OCI-LY3 (cell line): ENCODE measurements at regions not wholly inside any gene's neighbourhood (a gene's known extent, or its start where the extent isn't known, plus 50 kb on each side); places are given as distances from the start of the nearest gene placed in this dataset.

Source experiments
- EZH2phosphoT487 ChIP-seq: fragments of 200-600 bp; shearing (Covaris generic); IDR thresholded peaks from 2 replicates; pipeline ENCODE4 v1.6.1; 2018; ENCODE audit warnings: antibody characterized with exemption, mixed run types, low read depth
- TF ChIP-seq, protein P1 (sequence below): fragments of 200-600, 300-600 bp; sonication (generic); IDR thresholded peaks from 2 replicates; pipeline ENCODE4 v1.5.1; 2014; ENCODE audit warnings: antibody characterized with exemption, low read length, low read depth

- TF ChIP-seq, protein P1, sequence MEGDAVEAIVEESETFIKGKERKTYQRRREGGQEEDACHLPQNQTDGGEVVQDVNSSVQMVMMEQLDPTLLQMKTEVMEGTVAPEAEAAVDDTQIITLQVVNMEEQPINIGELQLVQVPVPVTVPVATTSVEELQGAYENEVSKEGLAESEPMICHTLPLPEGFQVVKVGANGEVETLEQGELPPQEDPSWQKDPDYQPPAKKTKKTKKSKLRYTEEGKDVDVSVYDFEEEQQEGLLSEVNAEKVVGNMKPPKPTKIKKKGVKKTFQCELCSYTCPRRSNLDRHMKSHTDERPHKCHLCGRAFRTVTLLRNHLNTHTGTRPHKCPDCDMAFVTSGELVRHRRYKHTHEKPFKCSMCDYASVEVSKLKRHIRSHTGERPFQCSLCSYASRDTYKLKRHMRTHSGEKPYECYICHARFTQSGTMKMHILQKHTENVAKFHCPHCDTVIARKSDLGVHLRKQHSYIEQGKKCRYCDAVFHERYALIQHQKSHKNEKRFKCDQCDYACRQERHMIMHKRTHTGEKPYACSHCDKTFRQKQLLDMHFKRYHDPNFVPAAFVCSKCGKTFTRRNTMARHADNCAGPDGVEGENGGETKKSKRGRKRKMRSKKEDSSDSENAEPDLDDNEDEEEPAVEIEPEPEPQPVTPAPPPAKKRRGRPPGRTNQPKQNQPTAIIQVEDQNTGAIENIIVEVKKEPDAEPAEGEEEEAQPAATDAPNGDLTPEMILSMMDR = no peak
- TF ChIP-seq EZH2phosphoT487 = no peak
Observed at GRCh38 chr15:56824175-56824574, 90.9 kb upstream of the ZNF280D start.
